Esophagus muscularis mucosa (tissue), 4 donors: ENCODE measurements at regions not wholly inside any gene's neighbourhood (a gene's known extent, or its start where the extent isn't known, plus 50 kb on each side); places are given as distances from the start of the nearest gene placed in this dataset.

Source experiments
- DNase-seq: peaks from one replicate; pipeline ENCODE4 v3.0.0-alpha.2; 2017; ENCODE audit errors: extremely low spot score
- H3K27ac ChIP-seq, 4 donors: fragments of 200-600 bp; sonication (generic); replicated peaks in 1 of 4; 1 replicate in 3 of 4; 2 replicates in 1 of 4; pipeline ENCODE4 v1.5.1; 2016 to 2019; ENCODE audit warnings: mild to moderate bottlenecking in 1 of 4
- H3K27me3 ChIP-seq, 4 donors: fragments of 200-600 bp; sonication (generic); one replicate each; pipeline versions ENCODE4 v1.5.1 to v1.6.0; 2016 to 2019
- H3K36me3 ChIP-seq, 4 donors: fragments of 200-600 bp; sonication (generic); one replicate each; pipeline ENCODE4 v1.5.1; 2016 to 2019
- H3K4me1 ChIP-seq, 4 donors: fragments of 200-600 bp; sonication (generic); one replicate each; pipeline ENCODE4 v1.5.1; 2016 to 2019
- H3K4me3 ChIP-seq, 4 donors: fragments of 200-600 bp; sonication (generic); 1 replicate in 2 of 4; 2 replicates in 2 of 4; pipeline ENCODE4 v1.5.1; 2016 to 2019; ENCODE audit warnings: mild to moderate bottlenecking in 4 of 4, moderate library complexity in 1 of 4
- H3K9me3 ChIP-seq, 4 donors: fragments of 200-600 bp; sonication (generic); 1 replicate in 3 of 4; 2 replicates in 1 of 4; pipeline ENCODE4 v1.5.1; 2016 to 2019
- CTCF ChIP-seq, 3 experiments: fragments of 200-600 bp in 2 of 3; fragments of 450-650 bp in 1 of 3; sonication (generic) in 2 of 3; IDR thresholded peaks; one replicate each; pipeline ENCODE4 v1.5.1; 2017 to 2019; ENCODE audit warnings: antibody characterized with exemption in 3 of 3, mild to moderate bottlenecking in 2 of 3, moderate library complexity in 1 of 3
- EP300 ChIP-seq: sonication (generic); formaldehyde crosslinking; IDR thresholded peaks from one replicate; pipeline ENCODE4 v1.6.1; 2017; ENCODE audit warnings: antibody characterized with exemption
- POLR2A ChIP-seq: fragments of 450-650 bp; IDR thresholded peaks from one replicate; pipeline ENCODE4 v1.6.1; 2017; ENCODE audit warnings: antibody characterized with exemption, moderate library complexity, mild to moderate bottlenecking, low read depth
- POLR2AphosphoS5 ChIP-seq, 2 donors: sonication (generic); formaldehyde crosslinking; IDR thresholded peaks; one replicate each; pipeline ENCODE4 v1.6.1; 2017; ENCODE audit warnings: antibody characterized with exemption in 2 of 2
- WGBS: methylation state at CpG from one replicate; pipeline ENCODE4 v1.1.5; 2018; 5-methylcytosine and 5-hydroxymethylcytosine counted together
- intact Hi-C: fragments of 100-400 bp; cut with DNase I; formaldehyde crosslinking; loops from one replicate; pipeline ENCODE4 v1.15.1; 2023

- Histone ChIP-seq H3K36me3 (no peaks in the 10 kb centered on the region), H3K27me3 (no peaks in the 10 kb centered on the region), H3K27ac (no peak overlapping the region), H3K9me3 (no peaks in the 10 kb centered on the region), H3K4me1 (no peaks in the 10 kb centered on the region), H3K4me3 (no peak overlapping the region)
- TF ChIP-seq POLR2A, result no peak
- no peak for TF ChIP-seq CTCF (IDR thresholded peaks at IDR 0.05)
- peak in 1 of 2 donors; percentile 24 for TF ChIP-seq POLR2AphosphoS5 (IDR thresholded peaks at IDR 0.05)
- TF ChIP-seq EP300, result no peak
- intact Hi-C loops, result no loop called here
- peak; percentile 83 for DNase-seq
- 60% methylated on average over 4 of the region's 4 CpGs for WGBS
Measured at GRCh38 chr2:236946871-236947270, 138.8 kb upstream of the COPS8 start.

GRCh38 chr2:236947294-236947693, 138.4 kb upstream of the COPS8 start:
- intact Hi-C loops, result no loop called here

GRCh38 chr2:236947896-236948295, 137.8 kb upstream of the COPS8 start:
- intact Hi-C loops, result no loop called here
- Histone ChIP-seq H3K4me1 (no peaks in the 10 kb centered on the region), H3K4me3 (no peak overlapping the region), H3K27me3 (no peaks in the 10 kb centered on the region), H3K36me3 (no peaks in the 10 kb centered on the region), H3K9me3 (no peaks in the 10 kb centered on the region), H3K27ac (no peak overlapping the region)
- peak; percentile 57 for DNase-seq
- no peak for TF ChIP-seq POLR2A
- TF ChIP-seq CTCF (IDR thresholded peaks at IDR 0.05), result no peak
- TF ChIP-seq EP300, result no peak
- no peak for TF ChIP-seq POLR2AphosphoS5 (IDR thresholded peaks at IDR 0.05)
- 95% methylated on average over 6 of the region's 9 CpGs for WGBS

More at GRCh38 chr2:236947294-236947693, 138.4 kb upstream of the COPS8 start:
- peak; percentile 81 for DNase-seq
- Histone ChIP-seq H3K4me1 (no peaks in the 10 kb centered on the region), H3K27ac (no peak overlapping the region), H3K9me3 (no peaks in the 10 kb centered on the region), H3K4me3 (no peak overlapping the region), H3K27me3 (no peaks in the 10 kb centered on the region), H3K36me3 (no peaks in the 10 kb centered on the region)
- no peak for TF ChIP-seq POLR2A
- TF ChIP-seq POLR2AphosphoS5 (IDR thresholded peaks at IDR 0.05), result no peak
- no peak for TF ChIP-seq CTCF (IDR thresholded peaks at IDR 0.05)
- no peak for TF ChIP-seq EP300
- 71% methylated on average over 3 of the region's 3 CpGs for WGBS

- intact Hi-C loops, result no loop called here
- Histone ChIP-seq H3K4me1 (no peaks in the 10 kb centered on the region), H3K4me3 (no peak overlapping the region), H3K27ac (no peak overlapping the region), H3K27me3 (no peaks in the 10 kb centered on the region), H3K36me3 (no peaks in the 10 kb centered on the region), H3K9me3 (no peaks in the 10 kb centered on the region)
- DNase-seq, result peak; percentile 77
- no peak for TF ChIP-seq EP300
- TF ChIP-seq CTCF (IDR thresholded peaks at IDR 0.05), result no peak
- no peak for TF ChIP-seq POLR2A
- no peak for TF ChIP-seq POLR2AphosphoS5 (IDR thresholded peaks at IDR 0.05)
- WGBS, result 82% methylated on average over 20 of the region's 20 CpGs
Measured at GRCh38 chr2:236949089-236949905, 136.4 kb upstream of the COPS8 start.
